ENCODE measurements at regions not wholly inside any gene's neighbourhood (a gene's known extent, or its start where the extent isn't known, plus 50 kb on each side); places are given as distances from the start of the nearest gene placed in this dataset.

- no peak for TF ChIP-seq EZH2phosphoT487 (IDR thresholded peaks at IDR 0.05; ENCODE audit: borderline replicate concordance, low read length)
- no peak for TF ChIP-seq CTCF (IDR thresholded peaks at IDR 0.05; ENCODE audit: low read depth, low read length, poor library complexity, severe bottlenecking)
- Histone ChIP-seq H3K27ac (ENCODE audit: low read depth, low read length) (no peak overlapping the region), H3K79me2 (ENCODE audit: control insufficient read depth, low read length) (no peaks in the 10 kb centered on the region), H3K4me3 (ENCODE audit: low read length) (no peak overlapping the region), H3F3A (ENCODE audit: control insufficient read depth, insufficient read depth) (no peaks in the 10 kb centered on the region), H3K9me2 (replicated peaks; ENCODE audit: control insufficient read depth, low read length) (no peaks in the 10 kb centered on the region), H3K36me3 (ENCODE audit: control insufficient read depth, low read length) (no peaks in the 10 kb centered on the region), H3K27me3 (ENCODE audit: control insufficient read depth, low read length) (no peaks in the 10 kb centered on the region), H4K20me1 (ENCODE audit: control insufficient read depth, insufficient read depth, low read depth, low read length) (no peaks in the 10 kb centered on the region), H3K4me2 (ENCODE audit: low read length) (no peak overlapping the region), H3K4me1 (ENCODE audit: control insufficient read depth, low read length) (no peaks in the 10 kb centered on the region), H3K9me3 (ENCODE audit: control insufficient read depth, insufficient read depth, low read length) (no peaks in the 10 kb centered on the region; the same call in 1 of the 2 replicates)
Measured at GRCh38 chr5:8192840-8193239, 323.9 kb downstream of the MTRR start.

GRCh38 chr5:8196061-8196460 lies 327.1 kb downstream of the MTRR start:
- Histone ChIP-seq H3K4me1 (ENCODE audit: control insufficient read depth, low read length) (no peaks in the 10 kb centered on the region), H3K4me3 (ENCODE audit: low read length) (no peak overlapping the region), H3F3A (ENCODE audit: control insufficient read depth, insufficient read depth) (no peaks in the 10 kb centered on the region), H3K79me2 (ENCODE audit: control insufficient read depth, low read length) (no peaks in the 10 kb centered on the region), H3K9me2 (replicated peaks; ENCODE audit: control insufficient read depth, low read length) (no peaks in the 10 kb centered on the region), H3K27ac (ENCODE audit: low read depth, low read length) (no peak overlapping the region), H3K27me3 (ENCODE audit: control insufficient read depth, low read length) (no peaks in the 10 kb centered on the region), H3K36me3 (ENCODE audit: control insufficient read depth, low read length) (no peaks in the 10 kb centered on the region), H4K20me1 (ENCODE audit: control insufficient read depth, insufficient read depth, low read depth, low read length) (no peaks in the 10 kb centered on the region), H3K9me3 (ENCODE audit: control insufficient read depth, insufficient read depth, low read length) (no peaks in the 10 kb centered on the region; the same call in 1 of the 2 replicates), H3K4me2 (ENCODE audit: low read length) (no peak overlapping the region)
- TF ChIP-seq CTCF (IDR thresholded peaks at IDR 0.05; ENCODE audit: low read depth, low read length, poor library complexity, severe bottlenecking) (no peak), EZH2phosphoT487 (IDR thresholded peaks at IDR 0.05; ENCODE audit: borderline replicate concordance, low read length) (no peak)

- Histone ChIP-seq H3K4me3 (ENCODE audit: low read length) (no peak overlapping the region), H3K27me3 (ENCODE audit: control insufficient read depth, low read length) (no peaks in the 10 kb centered on the region)
- no peak for TF ChIP-seq EZH2phosphoT487 (IDR thresholded peaks at IDR 0.05; ENCODE audit: borderline replicate concordance, low read length)
- TF ChIP-seq CTCF (IDR thresholded peaks at IDR 0.05; ENCODE audit: low read depth, low read length, poor library complexity, severe bottlenecking): no peak
Measured at GRCh38 chr5:8208307-8208706, 339.4 kb downstream of the MTRR start.

GRCh38 chr5:8209500-8209899 lies 340.6 kb downstream of the MTRR start:
- Histone ChIP-seq H3K4me1 (ENCODE audit: control insufficient read depth, low read length) (no peaks in the 10 kb centered on the region), H3K36me3 (ENCODE audit: control insufficient read depth, low read length) (no peaks in the 10 kb centered on the region), H4K20me1 (ENCODE audit: control insufficient read depth, insufficient read depth, low read depth, low read length) (no peaks in the 10 kb centered on the region), H3K9me3 (ENCODE audit: control insufficient read depth, insufficient read depth, low read length) (no peaks in the 10 kb centered on the region), H3K9me2 (replicated peaks; ENCODE audit: control insufficient read depth, low read length) (no peaks in the 10 kb centered on the region), H3K79me2 (ENCODE audit: control insufficient read depth, low read length) (no peaks in the 10 kb centered on the region), H3K4me2 (ENCODE audit: low read length) (no peak overlapping the region), H3K27ac (ENCODE audit: low read depth, low read length) (no peak overlapping the region), H3K4me3 (ENCODE audit: low read length) (no peak overlapping the region), H3F3A (ENCODE audit: control insufficient read depth, insufficient read depth) (no peaks in the 10 kb centered on the region), H3K27me3 (ENCODE audit: control insufficient read depth, low read length) (no peaks in the 10 kb centered on the region)
- TF ChIP-seq EZH2phosphoT487 (IDR thresholded peaks at IDR 0.05; ENCODE audit: borderline replicate concordance, low read length) (no peak), CTCF (IDR thresholded peaks at IDR 0.05; ENCODE audit: low read depth, low read length, poor library complexity, severe bottlenecking) (no peak)

More at GRCh38 chr5:8208307-8208706, 339.4 kb downstream of the MTRR start:
- Histone ChIP-seq H4K20me1 (ENCODE audit: control insufficient read depth, insufficient read depth, low read depth, low read length) (no peaks in the 10 kb centered on the region), H3K27ac (ENCODE audit: low read depth, low read length) (no peak overlapping the region), H3K9me2 (replicated peaks; ENCODE audit: control insufficient read depth, low read length) (no peaks in the 10 kb centered on the region), H3K79me2 (ENCODE audit: control insufficient read depth, low read length) (no peaks in the 10 kb centered on the region), H3K36me3 (ENCODE audit: control insufficient read depth, low read length) (no peaks in the 10 kb centered on the region), H3K4me2 (ENCODE audit: low read length) (no peak overlapping the region), H3K9me3 (ENCODE audit: control insufficient read depth, insufficient read depth, low read length) (no peaks in the 10 kb centered on the region), H3F3A (ENCODE audit: control insufficient read depth, insufficient read depth) (no peaks in the 10 kb centered on the region), H3K4me1 (ENCODE audit: control insufficient read depth, low read length) (no peaks in the 10 kb centered on the region)
